ENCODE measurements at regions not wholly inside any gene's neighbourhood (a gene's known extent, or its start where the extent isn't known, plus 50 kb on each side); places are given as distances from the start of the nearest gene placed in this dataset.

DNA sequence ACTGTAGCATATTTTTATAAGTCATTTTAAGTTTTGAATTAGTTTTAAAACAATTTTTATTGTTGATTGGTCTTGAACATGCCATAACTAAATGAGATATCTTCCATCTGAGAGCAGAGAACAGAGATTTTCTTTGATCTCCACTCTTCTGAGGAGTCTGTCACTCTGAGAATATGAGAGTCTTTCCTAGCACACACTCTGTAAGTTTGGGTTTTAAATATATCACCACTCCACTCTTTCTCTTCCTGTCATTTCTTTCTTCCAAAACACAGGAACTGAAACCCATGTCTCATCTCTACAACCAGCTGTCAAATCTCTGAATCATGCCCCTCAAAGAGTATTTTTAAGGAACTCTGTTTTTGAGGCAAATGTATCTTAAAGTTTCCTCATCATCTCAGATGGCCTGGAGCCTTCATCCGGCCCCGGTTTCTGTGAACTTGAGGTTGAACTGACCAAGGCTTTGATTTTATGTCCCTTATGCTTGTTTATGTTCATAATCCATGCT, 698.2 kb upstream of the SGCG start (continued):
- TF ChIP-seq CTCF (IDR thresholded peaks at IDR 0.05; ENCODE audit: control extremely low read depth in 1 of 3, insufficient read depth in 1 of 3, low read depth in 1 of 3, low read length in 3 of 3) (no peak), TCF12 (IDR thresholded peaks at IDR 0.05; ENCODE audit: low read depth, low read length) (no peak), BRCA1 (IDR thresholded peaks at IDR 0.05; ENCODE audit: low read depth, low read length) (no peak), CBX5 (IDR thresholded peaks at IDR 0.05; ENCODE audit: low read depth, low read length) (no peak)
